HG03571 (cell line): ENCODE measurements at regions not wholly inside any gene's neighbourhood (a gene's known extent, or its start where the extent isn't known, plus 50 kb on each side); places are given as distances from the start of the nearest gene placed in this dataset.

ENCODE experiments used
- ATAC-seq: cut with Tn5 transposase; IDR thresholded peaks from one replicate; pipeline ENCODE4 v1.9.1; 2021; ENCODE audit not compliant: unreplicated experiment

- no peak for ATAC-seq
Measured at GRCh38 chr10:128462844-128463243, 336.6 kb upstream of the MKI67 start.

DNA sequence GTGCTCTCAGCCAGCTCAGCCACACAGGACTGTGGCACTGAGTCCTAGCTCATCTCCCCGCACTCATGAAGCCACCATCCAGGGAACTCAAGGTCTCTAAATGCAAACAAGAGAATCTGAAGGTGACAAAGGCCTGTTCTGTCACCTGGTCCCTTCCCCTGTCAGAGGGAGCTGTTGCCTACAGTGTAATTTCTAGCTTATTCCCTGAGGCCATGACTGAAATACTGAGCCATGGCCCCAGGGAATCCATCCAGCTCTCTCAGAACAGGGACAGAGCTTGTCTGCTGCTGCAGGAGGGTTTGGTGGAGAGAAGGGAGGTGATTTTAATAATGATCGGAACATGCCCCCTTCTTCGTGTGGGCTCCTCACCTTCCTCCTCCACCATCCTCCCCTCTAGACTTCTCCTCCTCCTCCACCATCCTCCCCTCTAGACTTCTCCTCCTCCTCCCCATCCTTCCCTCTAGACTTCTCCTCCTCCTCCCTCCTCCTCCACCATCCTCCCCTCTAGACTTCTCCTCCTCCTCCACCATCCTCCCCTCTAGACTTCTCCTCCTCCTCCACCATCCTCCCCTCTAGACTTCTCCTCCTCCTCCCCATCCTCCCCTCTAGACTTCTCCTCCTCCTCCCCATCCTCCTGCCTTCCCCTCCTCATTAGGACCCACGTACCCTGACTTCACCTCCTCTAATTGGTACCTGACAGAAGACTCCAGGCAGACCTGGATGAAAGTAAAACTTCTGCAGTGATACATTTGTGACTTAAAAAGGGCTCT is 338.0 kb upstream of the MKI67 start:
- ATAC-seq: no peak

DNA sequence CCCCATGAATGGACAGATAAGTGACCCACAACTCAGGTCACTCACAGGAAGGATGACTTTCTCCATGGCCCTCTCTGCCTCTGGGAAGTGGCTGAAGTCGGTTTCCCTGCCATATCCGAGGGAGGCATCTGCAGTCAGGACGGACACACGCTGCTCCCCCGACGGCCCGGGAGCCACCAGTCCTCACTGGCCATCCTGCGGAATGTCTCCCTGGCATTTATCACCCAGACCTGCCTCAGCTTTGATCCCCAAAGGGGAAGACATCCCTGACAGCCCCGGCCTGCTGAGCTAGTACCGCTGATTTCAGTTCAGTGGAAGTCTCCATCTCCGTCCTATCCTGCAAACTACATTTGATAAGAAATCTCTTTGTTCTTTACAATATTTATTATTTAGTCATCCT is 339.5 kb upstream of the MKI67 start:
- no peak for ATAC-seq

- ATAC-seq: no peak
Measured at GRCh38 chr10:128466831-128467371, 340.7 kb upstream of the MKI67 start.

GRCh38 chr10:128468462-128468861 is 342.2 kb upstream of the MKI67 start:
- no peak for ATAC-seq

GRCh38 chr10:128469515-128469914 is 343.3 kb upstream of the MKI67 start:
- ATAC-seq: no peak

GRCh38 chr10:128470321-128470965 is 344.2 kb upstream of the MKI67 start:
- ATAC-seq: no peak

GRCh38 chr10:128471151-128471550 is 344.9 kb upstream of the MKI67 start:
- no peak for ATAC-seq

- ATAC-seq: no peak
Measured at GRCh38 chr10:128472196-128472595, 346.0 kb upstream of the MKI67 start.

- no peak for ATAC-seq
Measured at GRCh38 chr10:128473396-128473795, 347.2 kb upstream of the MKI67 start.

- no peak for ATAC-seq
Measured at GRCh38 chr10:128473911-128474310, 347.7 kb upstream of the MKI67 start.

DNA sequence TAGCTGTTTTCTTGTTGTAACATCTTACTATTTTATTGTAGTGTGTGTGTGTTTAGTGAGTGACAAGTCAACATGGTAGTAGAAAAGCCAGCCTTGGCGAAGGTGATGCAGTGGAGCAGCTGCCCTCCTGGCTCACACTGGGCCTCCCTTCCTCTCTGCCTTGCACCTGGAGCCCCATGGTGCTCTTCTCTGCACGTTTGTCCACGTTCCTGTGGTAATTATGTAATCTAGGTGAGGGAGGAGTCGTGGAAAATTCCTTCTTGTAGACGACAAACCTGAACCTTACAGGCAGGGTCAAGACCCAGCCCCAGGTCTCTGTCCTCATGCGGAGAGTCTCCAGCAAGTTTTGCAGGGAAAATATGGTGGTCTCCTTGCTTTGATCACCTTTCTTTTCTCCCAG is 348.3 kb upstream of the MKI67 start:
- ATAC-seq: no peak

GRCh38 chr10:128475686-128476367 is 349.6 kb upstream of the MKI67 start:
- ATAC-seq: no peak

- ATAC-seq: no peak
Measured at GRCh38 chr10:128476368-128476725, 350.1 kb upstream of the MKI67 start.

- ATAC-seq: no peak
Measured at GRCh38 chr10:128476845-128477244, 350.6 kb upstream of the MKI67 start.

GRCh38 chr10:128480601-128481000 is 354.4 kb upstream of the MKI67 start:
- ATAC-seq: no peak

- no peak for ATAC-seq
Measured at GRCh38 chr10:128481152-128481840, 355.1 kb upstream of the MKI67 start.

GRCh38 chr10:128482052-128482451 is 355.8 kb upstream of the MKI67 start:
- ATAC-seq: no peak

GRCh38 chr10:128483216-128483615 is 357.0 kb upstream of the MKI67 start:
- no peak for ATAC-seq

GRCh38 chr10:128484041-128484440 is 357.8 kb upstream of the MKI67 start:
- ATAC-seq: no peak

GRCh38 chr10:128485701-128486235 is 359.5 kb upstream of the MKI67 start:
- ATAC-seq: no peak
